GM12891 (cell line): ENCODE measurements at regions not wholly inside any gene's neighbourhood (a gene's known extent, or its start where the extent isn't known, plus 50 kb on each side); places are given as distances from the start of the nearest gene placed in this dataset.

Experiments
- POLR2A ChIP-seq: IDR thresholded peaks from 2 replicates; pipeline ENCODE4 v1.6.1; 2011; ENCODE audit warnings: low read depth, low read length, control low read depth
- POLR2AphosphoS5 ChIP-seq: IDR thresholded peaks from 2 replicates; pipeline ENCODE4 v1.6.1; 2011; ENCODE audit warnings: low read depth, low read length, control low read depth
- TAF1 ChIP-seq: IDR thresholded peaks from 2 replicates; pipeline ENCODE4 v1.6.1; 2011; ENCODE audit warnings: low read depth, low read length, control low read depth

DNA sequence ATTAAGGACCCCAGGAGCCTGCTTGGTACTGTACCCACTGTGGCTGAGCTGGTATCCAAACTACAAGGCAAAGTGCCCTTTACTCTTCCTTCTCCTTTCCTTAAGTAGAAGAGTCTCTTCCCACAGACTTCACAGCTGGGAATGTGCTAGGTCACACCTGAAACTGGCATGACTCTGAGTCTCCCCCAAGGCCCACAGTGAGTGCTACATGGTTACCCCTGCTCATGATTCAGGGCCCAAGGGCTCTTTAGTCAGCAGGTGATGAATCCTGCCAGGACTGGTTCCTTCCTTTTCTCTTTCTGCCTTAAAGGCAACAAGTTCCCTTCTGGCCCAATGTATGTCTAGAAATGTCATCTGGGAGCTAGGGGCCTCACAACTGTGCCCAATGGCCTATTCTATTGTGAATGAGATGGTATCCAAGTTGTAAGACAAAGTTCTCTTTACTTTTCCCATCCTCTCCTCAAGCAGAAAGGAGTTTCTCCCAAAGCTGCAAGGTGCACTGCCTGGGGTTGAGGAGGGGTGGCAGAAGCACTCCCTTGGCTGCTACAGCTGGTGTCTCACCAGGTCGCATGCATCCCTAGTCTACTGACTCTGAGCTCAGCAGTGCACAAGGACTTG, 134.4 kb downstream of the TMEM38B start:
- TF ChIP-seq POLR2AphosphoS5 (no peak), POLR2A (no peak), TAF1 (no peak)
